ENCODE measurements at regions not wholly inside any gene's neighbourhood (a gene's known extent, or its start where the extent isn't known, plus 50 kb on each side); places are given as distances from the start of the nearest gene placed in this dataset.

- peak; percentile 83 for DNase-seq (ENCODE audit: low read depth)
Observed at GRCh38 chr14:42224053-42224888, 617.6 kb downstream of the LRFN5 start.

GRCh38 chr14:42222924-42223471 lies 616.3 kb downstream of the LRFN5 start:
- peak; percentile 61 for DNase-seq (ENCODE audit: low read depth)

GRCh38 chr14:42214981-42215491 lies 608.4 kb downstream of the LRFN5 start:
- peak; percentile 96 for DNase-seq (ENCODE audit: low read depth)

- no peak for DNase-seq (ENCODE audit: low read depth)
Observed at GRCh38 chr14:42200957-42201356, 594.3 kb downstream of the LRFN5 start.

- no peak for DNase-seq (ENCODE audit: low read depth)
Observed at GRCh38 chr14:42198010-42198409, 591.3 kb downstream of the LRFN5 start.

- DNase-seq (ENCODE audit: low read depth), result peak; percentile 98
Observed at GRCh38 chr14:42192738-42193653, 586.3 kb downstream of the LRFN5 start.

- DNase-seq (ENCODE audit: low read depth), result no peak
Observed at GRCh38 chr14:42190744-42191143, 584.1 kb downstream of the LRFN5 start.

- DNase-seq (ENCODE audit: low read depth), result no peak
Observed at GRCh38 chr14:42187846-42188245, 581.2 kb downstream of the LRFN5 start.

- no peak for DNase-seq (ENCODE audit: low read depth)
Observed at GRCh38 chr14:42185718-42186117, 579.0 kb downstream of the LRFN5 start.

- no peak for DNase-seq (ENCODE audit: low read depth)
Observed at GRCh38 chr14:42174357-42174756, 567.7 kb downstream of the LRFN5 start.

- DNase-seq (ENCODE audit: low read depth), result no peak
Observed at GRCh38 chr14:42173206-42173605, 566.5 kb downstream of the LRFN5 start.

GRCh38 chr14:42172304-42172703 lies 565.6 kb downstream of the LRFN5 start:
- DNase-seq (ENCODE audit: low read depth), result no peak

GRCh38 chr14:42163136-42163535 lies 556.5 kb downstream of the LRFN5 start:
- DNase-seq (ENCODE audit: low read depth), result no peak

GRCh38 chr14:42159138-42159537 lies 552.5 kb downstream of the LRFN5 start:
- DNase-seq (ENCODE audit: low read depth), result no peak

GRCh38 chr14:42149609-42150261 lies 543.1 kb downstream of the LRFN5 start:
- peak; percentile 18 for DNase-seq (ENCODE audit: low read depth)

GRCh38 chr14:42145766-42146165 lies 539.1 kb downstream of the LRFN5 start:
- no peak for DNase-seq (ENCODE audit: low read depth)

- DNase-seq (ENCODE audit: low read depth), result no peak
Observed at GRCh38 chr14:42143114-42143513, 536.4 kb downstream of the LRFN5 start.

GRCh38 chr14:42141328-42141727 lies 534.7 kb downstream of the LRFN5 start:
- DNase-seq (ENCODE audit: low read depth), result peak; percentile 46

GRCh38 chr14:42140831-42141279 lies 534.2 kb downstream of the LRFN5 start:
- peak; percentile 86 for DNase-seq (ENCODE audit: low read depth)

- peak; percentile 50 for DNase-seq (ENCODE audit: low read depth)
Observed at GRCh38 chr14:42140001-42140400, 533.3 kb downstream of the LRFN5 start.

- DNase-seq (ENCODE audit: low read depth), result no peak
Observed at GRCh38 chr14:42138406-42138805, 531.7 kb downstream of the LRFN5 start.

GRCh38 chr14:42130815-42131214 lies 524.1 kb downstream of the LRFN5 start:
- DNase-seq (ENCODE audit: low read depth), result no peak

All from ELR (cell line).